Caki2 (cell line): ENCODE measurements at regions not wholly inside any gene's neighbourhood (a gene's known extent, or its start where the extent isn't known, plus 50 kb on each side); places are given as distances from the start of the nearest gene placed in this dataset.

ENCODE experiments used
- DNase-seq: peaks from one replicate; pipeline ENCODE4 v3.0.0-alpha.2; 2015; ENCODE audit warnings: low read depth
- in situ Hi-C: cut with HindIII; loops from 2 replicates; pipeline ENCODE4 v1.10.0; 2016; ENCODE audit warnings: low sequenced_read_pairs, low pct_unique_long_range_greater_than_20kb, mixed read lengths

DNA sequence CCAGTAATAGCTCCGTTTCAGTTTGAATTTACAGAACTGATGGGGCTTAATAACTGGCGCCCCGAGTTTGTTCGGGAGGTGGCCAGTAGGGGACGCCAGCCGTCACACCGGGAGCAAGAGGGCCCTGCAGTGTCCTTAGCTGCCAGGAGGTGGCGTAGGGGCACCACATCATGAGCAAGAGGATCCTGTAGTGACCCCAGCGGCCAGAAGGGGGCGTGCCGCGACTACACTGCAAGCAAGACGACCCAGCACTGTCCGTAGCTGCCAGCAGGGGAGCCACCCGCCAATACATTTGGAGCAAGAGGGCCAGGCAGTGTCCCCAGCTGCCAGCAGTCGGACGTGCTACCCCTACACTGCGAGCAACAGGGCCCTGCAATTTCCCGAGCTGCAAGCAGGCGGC is 663.7 kb upstream of the B3GAT1 start:
- DNase-seq: peak; percentile 36
- in situ Hi-C loops: no loop called here

DNA sequence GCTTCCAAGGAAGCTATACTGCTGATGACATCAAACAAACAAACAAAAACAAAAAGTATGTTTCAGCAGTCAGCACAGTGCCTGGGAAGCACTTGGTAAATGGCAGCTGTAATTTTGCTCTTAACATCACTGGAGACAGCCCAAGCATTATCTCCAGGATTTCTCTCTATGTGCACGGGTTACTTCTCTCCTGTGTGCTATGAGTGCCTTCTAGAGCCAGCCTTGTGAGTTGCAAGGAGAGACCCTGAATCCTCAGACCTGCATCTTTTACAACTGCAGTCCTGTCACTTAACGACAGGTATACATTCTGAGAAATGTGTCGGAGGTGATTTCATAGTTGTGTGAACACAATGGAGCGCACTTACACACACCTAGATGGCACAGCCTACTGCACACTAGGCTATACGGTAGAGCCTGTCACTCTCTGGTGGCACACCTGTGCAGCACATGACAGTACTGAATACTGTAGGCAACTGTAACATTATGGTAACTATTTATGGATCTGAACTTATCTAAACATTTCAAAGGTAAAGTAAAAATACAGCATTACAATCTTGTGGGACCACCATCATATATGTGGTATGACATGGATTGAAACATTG is 662.5 kb upstream of the B3GAT1 start:
- no peak for DNase-seq
- in situ Hi-C loops: no loop called here

DNA sequence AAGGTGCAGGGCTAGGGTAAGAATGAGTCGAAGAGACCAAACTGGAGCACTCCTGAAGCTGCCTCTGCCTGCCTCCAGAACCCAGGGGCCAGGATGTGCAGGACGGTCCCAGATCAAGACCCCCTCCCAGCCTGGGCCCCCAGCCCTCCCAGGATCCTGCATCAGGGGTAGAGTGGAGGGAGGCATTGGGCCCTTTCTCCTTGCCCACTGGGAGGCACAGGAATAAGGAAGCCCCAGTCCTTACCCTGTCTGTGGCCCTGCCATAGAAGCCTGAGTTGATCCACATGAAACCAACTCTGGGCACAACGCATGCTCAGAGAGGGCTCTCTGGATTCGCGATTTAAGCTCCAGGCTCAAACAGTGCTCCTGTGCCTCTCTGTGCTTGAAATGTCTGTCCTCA is 661.8 kb upstream of the B3GAT1 start:
- in situ Hi-C loops: no loop called here
- DNase-seq: no peak

DNA sequence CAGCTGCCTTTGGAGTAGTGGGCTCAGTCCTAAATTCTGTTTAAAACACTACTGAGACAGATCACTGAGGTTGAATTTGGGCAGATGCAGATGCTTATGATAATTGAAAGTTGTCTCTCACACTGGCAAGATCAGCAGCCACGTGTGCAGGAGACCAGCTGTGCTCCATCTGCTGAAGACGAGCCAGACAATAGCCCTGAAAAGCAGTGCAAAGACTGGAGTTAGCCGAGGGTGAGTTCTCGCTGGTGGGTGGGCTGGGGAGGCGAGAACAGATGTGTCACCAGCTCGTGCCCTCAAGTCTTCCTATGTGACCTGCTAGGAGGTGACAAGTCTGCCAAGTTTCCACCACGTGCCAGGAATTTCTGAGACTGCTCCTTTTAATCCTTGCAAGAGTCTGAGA is 661.3 kb upstream of the B3GAT1 start:
- DNase-seq: no peak
- in situ Hi-C loops: no loop called here

DNA sequence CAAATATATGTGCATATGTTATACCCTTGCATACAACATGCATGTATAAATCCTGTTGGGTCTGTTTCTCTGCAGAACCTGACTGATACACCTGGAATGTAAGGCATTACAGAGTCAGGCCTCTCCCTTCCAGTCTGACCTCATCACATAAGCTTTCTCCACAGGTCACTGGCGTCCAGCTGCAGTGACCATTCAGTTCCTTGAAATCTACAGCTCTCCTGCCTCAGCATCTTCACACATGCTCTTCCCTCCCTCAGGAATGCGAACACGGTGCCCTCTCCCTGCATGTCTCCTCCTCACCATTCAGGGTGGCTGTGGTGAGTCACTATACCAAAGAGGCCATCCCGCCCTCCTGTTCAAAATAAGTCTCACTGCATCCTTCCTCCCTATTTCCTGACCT is 657.8 kb upstream of the B3GAT1 start:
- peak; percentile 22 for DNase-seq
- in situ Hi-C loops: no loop called here

DNA sequence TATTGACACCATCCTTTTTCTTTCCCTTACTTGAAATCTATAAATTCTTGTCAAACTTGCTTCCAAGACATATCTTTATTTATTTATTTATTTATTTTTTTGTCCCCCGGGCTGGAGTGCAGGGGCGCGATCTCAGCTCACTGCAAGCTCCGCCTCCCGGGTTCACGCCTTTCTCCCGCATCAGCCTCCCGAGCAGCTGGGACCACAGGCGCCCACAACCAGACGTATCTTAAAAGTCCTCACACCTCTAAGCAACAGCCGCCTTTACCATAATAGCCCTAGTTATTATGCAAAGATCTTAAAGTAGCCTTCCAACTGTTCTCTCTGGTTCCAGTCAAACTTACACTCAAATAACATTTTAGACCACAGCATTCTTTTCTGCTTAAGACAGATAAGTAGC is 657.0 kb upstream of the B3GAT1 start:
- DNase-seq: no peak
- in situ Hi-C loops: no loop called here

DNA sequence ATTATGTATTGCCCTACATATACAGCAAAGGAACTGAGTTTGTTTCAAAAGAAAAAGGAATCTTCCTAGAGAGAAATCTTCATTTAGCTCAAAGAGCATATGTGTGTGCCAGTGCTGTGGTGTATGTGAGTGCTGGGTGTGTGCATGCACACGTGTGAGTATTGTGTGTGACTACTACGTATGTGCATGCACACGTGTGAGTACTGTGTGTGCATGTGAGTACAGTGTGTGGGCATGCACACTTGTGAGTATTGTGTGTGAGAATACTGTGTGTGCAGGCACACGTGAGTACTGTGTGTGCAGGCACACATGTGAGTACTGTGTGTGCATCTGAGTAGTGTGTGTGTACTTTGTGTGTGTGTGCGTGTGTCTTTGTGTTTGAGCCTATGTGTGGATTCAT is 651.0 kb upstream of the B3GAT1 start:
- no peak for DNase-seq
- in situ Hi-C loops: no loop called here

DNA sequence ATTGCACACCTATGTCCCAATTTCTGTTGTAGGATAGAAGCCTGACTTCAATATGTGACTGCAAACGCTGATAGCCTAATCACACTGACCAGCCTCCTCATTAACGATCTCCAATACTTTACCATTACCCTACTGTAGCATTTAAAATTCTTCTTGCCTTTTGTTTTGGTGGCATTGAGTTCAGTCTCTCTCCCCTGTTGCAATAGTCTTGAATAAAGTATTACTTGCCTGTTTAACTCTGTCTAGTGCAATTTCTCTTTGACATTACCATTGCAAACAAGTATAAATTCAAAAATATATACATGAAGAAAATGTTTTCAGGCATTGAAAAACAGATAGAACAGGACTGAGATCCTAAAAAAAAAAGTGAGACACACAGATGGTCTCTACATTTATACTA is 649.1 kb upstream of the B3GAT1 start:
- DNase-seq: no peak
- in situ Hi-C loops: no loop called here

DNA sequence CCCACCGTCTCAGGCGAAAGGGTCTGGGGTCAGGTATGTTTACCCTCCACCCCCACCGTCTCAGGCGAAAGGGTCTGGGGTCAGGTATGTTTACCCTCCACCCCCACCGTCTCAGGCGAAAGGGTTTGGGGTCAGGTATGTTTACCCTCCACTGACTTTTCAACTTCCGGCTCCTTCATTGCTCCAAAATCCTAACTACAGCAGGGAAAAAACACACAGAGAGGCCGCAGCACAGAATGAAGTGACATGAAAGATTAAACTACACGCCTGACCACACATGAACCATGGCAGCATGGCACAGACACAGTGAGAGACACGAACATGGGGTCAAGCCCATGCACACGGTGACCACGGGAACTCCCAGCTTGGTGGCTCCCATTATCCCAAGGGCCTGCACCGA is 634.9 kb upstream of the B3GAT1 start:
- DNase-seq: no peak
- in situ Hi-C loops: no loop called here

DNA sequence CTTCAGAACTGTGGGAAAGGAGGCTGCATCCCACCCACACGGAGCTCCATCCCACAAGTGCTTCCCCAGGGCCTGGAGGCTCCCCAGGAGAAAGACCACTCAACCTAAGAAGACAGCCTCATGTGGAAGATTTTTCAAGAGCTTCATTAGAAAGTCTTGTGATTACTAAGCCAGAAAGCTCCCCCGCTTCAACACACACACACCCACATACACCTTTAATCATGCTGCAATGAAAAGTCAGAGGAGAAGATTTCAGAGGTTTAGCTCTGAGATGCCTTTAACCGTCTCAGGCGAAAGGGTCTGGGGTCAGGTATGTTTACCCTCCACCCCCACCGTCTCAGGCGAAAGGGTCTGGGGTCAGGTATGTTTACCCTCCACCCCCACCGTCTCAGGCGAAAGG is 634.5 kb upstream of the B3GAT1 start:
- in situ Hi-C loops: no loop called here
- no peak for DNase-seq

DNA sequence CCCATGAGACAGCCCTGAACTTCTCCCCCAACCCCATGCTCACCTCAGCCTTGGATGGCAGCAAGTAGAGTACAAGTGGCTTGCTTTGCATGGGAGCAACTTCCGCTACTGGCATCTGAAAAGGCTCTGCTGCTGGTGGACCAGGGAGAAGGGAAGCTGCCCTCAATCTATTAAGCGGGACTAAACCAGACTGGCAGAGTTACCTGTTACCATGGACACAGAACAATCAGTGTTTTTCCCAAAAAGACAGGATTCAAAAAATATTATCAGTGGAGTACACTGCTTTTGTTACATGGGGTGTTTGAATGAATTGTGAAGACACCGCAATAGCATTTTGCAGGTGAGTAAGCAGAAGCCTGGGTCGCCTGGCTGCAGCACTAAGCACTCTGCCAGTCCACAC is 631.4 kb upstream of the B3GAT1 start:
- in situ Hi-C loops: no loop called here
- DNase-seq: no peak

DNA sequence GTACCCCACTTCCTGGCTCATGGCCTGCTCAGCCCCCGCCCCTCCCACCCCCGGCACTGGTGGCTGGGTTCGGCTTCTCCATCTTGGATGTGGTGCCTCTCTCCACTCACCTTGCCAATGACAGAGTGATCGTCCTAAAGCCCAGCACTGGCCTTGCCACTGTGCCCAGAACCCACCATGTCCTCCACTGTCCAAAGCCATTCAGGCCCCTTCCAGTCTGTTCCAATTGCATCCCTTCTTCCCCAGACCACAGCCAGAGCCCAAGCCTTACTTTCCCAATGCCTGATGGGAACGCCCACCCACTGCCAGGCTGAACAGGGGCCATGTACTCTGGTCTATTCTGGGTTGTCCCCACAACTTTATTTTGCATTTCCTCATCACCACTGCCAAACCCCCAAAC is 625.8 kb upstream of the B3GAT1 start:
- in situ Hi-C loops: no loop called here
- DNase-seq: no peak

DNA sequence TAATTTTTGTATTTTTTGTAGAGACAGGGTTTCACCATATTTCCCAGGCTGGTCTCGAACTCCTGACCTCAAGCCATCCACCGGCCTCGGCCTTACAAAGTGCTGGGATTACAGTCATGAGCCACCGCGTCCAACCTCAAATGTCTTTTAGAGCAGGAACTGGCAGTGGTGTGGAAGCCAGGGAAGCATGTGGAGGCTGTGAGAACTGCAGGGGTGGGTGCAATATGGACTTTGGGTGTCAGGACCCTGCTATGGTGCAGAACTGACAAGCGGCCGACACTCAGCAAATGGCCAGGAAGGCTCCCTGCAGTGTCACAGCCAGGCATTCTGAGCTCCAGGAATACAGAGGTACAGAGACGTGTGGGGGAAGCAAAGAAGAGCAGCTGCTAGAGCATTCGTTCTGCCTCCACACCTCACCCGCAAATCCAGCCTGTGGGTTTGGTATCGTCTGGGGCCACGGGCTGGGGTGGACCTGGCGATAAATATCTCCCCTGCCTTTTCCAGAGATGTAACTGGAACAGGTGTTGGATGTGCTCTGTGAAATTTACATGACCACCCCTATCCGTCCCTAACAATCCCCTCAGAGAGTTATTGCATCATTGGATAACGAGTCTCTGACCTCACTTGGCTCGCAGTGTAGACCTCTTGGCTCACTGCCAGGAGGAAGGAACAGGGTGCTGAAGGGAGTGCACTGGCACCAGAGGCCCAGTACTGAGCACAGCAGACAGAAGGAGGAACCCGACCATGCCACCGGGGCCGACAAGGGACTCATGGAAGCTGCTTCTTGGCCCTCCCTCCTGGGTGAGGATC is 624.7 kb upstream of the B3GAT1 start:
- DNase-seq: no peak
- in situ Hi-C loops: no loop called here

DNA sequence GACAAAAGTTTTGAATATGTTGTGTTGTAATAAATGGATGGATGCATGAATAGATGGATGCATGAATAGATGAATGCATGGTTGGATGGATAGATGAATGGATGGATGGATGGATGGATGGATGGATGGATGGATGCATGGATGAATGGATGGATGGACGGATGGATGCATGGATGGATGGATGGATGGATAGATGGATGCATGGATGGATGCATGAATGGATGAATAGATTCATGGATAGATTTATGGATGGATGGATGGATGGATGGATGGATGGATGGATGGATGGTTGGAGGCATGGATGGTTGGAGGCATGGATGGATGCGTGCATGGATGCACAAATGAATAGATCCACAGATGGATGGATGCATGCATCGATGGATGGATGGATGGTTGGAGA is 623.2 kb upstream of the B3GAT1 start:
- in situ Hi-C loops: no loop called here
- no peak for DNase-seq

DNA sequence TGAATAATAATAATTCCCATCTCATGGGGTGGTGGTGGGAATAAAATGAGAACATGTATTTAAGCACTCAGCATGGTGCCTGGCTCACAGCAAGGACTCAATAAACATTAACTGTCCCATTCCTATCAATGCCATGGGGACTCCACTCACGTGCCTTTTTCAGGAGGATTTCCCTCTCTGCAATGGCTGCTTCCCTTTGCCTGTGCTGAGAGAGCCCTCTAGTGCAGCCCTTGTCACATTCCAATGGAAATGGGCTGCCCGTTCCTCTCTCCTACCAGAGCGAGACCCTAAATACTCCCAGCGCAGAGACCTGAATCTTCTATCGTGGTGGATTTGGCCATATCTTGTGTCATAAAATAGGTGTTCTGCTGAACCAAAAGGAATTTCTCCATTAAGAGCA is 621.5 kb upstream of the B3GAT1 start:
- DNase-seq: no peak
- in situ Hi-C loops: no loop called here

DNA sequence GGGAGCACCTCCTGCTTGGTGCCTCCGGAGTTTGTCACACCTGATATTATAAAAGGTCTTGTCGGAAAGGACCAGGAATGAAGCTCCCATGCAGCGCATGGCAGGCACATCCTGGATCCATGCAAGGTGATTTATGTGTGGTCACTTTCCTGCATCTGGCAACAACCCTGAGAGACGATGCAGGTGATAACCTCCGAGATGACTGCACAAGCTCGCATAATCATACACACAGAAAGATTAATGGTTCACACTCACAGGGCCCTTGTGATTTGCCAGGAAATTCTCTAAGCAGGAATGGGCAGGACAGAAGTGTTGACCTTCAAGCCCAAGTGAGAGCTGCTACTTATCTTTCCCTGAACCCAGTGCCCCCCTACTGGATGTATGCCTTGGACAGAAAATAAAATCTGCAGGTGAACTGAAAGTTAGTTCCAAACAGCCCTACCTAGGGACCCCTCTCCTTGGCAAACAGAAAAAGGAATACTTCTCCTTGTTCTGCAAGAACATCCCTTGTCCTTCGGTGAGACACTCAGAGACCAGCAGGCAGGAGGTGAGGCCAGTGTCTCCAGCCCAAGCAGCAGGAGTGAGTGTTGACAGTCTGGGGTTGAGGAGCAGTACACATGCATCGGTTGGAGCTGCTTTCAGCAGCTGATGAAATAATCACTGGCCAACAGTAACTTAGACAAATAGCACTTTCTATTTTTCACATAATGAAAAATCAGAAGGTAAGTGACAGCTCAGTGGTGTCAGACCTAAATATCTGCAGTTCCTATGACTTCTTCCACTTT is 619.4 kb upstream of the B3GAT1 start:
- in situ Hi-C loops: no loop called here
- DNase-seq: no peak

DNA sequence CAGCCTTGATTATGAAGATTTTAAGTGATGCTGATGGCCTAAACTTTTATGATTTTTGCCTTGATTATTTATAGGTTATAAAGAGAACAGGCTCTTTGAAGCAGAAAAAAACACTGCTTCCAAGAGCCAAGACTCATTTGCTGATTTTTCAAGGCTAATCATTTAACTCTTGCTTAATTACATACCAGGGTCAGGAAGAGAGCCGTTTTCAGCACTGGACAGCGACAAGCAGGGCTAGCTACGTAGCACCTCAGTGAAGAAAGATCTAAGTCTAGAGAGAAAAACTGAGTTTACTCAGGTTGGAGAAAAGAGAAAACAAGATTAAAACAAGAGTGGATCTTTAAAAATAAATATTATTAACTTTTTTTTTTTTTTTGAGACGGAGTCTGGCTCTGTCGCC is 615.4 kb upstream of the B3GAT1 start:
- in situ Hi-C loops: no loop called here
- no peak for DNase-seq

DNA sequence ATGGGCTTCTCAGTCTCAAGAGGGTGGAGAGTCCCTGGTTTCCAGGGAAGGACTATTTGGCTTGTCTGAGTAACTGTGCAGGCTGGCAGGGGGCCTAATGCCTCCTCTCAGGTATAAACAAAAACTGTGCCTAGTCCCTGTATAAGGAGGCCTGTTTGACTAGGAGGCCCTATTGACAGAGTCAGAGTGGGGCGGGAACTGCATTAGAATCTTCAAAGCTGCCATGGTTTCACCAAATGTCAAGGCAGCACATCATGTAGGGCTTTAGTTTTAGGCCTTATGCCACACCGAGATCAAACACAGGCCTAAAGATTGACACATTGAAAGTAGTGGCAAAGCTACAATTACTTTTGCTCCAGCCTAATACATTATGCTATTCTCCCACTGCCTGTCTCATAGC is 611.5 kb upstream of the B3GAT1 start:
- DNase-seq: no peak
- in situ Hi-C loops: no loop called here

DNA sequence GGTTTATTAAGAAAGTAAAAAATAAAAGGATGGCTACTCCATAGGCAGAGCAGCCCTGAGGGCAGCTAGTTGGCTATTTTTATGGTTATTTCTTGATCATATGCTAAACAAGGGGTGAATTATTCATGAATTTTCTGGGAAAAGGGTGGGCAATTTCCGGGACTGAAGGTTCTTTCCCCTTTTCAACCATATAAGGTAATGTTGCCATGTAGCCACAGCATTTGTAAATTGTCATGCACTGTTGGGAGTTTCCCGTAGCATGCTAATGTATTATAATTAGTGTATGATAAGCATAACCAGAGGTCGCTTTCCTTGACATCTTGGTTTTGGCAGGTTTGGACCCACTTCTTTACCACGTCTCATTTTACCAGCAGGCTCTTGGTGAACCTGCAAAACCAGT is 610.4 kb upstream of the B3GAT1 start:
- in situ Hi-C loops: no loop called here

DNA sequence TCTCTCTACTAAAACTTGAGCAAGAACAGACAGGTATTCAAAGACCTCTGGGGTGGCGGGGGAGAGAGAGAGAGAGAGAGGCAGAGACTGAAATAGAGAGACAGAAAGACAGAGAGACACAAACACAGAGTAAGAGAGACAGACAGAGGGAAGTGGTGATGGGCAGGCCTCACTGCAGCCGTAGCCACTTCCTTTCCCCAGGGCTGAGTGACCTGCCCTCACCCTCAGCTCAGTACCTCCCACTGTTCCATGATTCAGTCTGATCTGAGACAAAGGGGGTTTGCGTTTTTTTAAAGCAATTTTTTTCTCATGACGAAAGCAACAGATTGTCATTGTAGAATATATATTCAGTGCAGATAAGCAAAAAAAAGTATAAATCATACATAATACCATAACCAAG is 607.9 kb upstream of the B3GAT1 start:
- in situ Hi-C loops: no loop called here
- DNase-seq: no peak

More for the DNA sequence above, 610.4 kb upstream of the B3GAT1 start:
- no peak for DNase-seq
